ENCODE measurements at regions not wholly inside any gene's neighbourhood (a gene's known extent, or its start where the extent isn't known, plus 50 kb on each side); places are given as distances from the start of the nearest gene placed in this dataset.

DNA sequence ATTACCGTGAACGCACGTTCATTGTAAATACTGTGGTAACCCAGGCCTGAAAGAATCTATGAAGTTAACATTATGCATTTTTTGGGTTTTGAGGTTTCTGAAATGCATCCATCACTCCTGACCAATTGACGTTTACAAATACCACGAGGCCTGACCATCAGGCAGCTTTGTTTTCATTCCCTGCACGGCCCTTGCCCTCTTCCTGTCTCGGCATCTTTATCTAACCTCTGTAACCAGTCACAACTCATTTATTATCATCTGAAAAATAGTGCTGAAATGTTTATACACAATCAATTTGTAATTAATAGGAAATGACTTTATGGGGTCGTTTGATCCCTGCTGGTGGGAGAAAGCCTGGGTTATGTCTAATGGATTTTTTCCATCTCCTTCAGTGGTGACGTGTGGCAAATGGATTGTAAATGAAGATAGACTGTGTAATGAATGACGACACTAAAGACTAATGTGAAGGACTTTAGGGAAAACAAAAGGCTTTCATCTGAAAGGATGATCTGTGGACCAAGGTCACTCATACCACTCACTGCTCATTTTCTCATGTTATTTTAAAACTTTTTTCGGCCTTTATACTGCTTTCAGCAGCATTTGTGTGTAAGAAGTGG lies 102.7 kb upstream of the SORBS2 start:
- peaks cover 15% of the 10 kb centered on the region; the same call in 1 of the 2 replicates for H3K4me1 ChIP-seq (ENCODE audit: insufficient read depth, low read length)

DNA sequence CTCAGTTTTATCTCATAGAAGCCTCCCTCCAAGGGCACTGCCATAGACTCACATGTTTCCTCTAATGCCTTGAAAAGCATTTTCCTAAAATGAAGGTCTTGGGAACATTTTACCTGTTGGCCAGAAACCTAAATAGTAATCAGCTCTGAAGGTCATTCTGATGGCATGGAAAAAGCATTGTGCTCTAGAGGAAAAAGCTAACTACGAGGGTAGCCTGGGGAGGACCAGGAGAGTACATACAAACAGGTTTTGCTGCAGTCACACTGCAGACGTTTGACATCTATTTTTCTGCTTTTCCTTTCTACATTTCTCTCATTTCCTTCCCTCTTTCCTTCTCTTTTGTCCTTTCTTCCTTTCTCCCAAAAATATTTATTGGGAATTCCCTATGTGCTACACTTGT lies 103.3 kb upstream of the SORBS2 start:
- no peak overlapping the region for H3K4me3 ChIP-seq (ENCODE audit: low read length)

More for the DNA sequence above, 102.7 kb upstream of the SORBS2 start:
- H3K4me3 ChIP-seq (ENCODE audit: low read length): no peak overlapping the region
- H3K9me3 ChIP-seq (ENCODE audit: insufficient read depth, low read depth, low read length): no peaks in the 10 kb centered on the region
- no peaks in the 10 kb centered on the region for H3K27me3 ChIP-seq (ENCODE audit: insufficient read depth, low read length)
- H3K9ac ChIP-seq (ENCODE audit: low read depth, low read length): no peak overlapping the region
- no peaks in the 10 kb centered on the region for H3K36me3 ChIP-seq (ENCODE audit: insufficient read depth, low read depth, low read length)
- H3K27ac ChIP-seq (ENCODE audit: low read length): no peak overlapping the region

DNA sequence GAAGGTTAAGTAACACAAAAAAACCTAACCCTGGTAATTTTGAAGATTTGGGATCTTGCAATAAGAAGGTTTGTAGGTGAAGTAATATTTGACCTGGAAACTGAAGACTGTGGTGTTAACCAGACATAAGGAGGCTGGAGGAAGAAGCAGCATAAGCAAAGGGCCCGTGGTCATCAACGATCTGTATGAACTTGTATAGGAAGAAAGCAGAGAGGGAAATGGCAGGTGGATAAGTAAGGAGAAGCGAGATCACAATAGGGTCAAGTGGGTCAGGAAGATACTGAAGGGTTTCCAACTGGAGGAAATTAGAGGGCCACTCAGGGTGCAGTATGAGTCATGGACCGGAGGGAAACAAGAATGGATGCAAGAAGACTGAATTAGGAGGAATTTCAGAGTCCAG lies 103.8 kb upstream of the SORBS2 start:
- Histone ChIP-seq H3K36me3 (ENCODE audit: insufficient read depth, low read depth, low read length) (no peaks in the 10 kb centered on the region), H3K27me3 (ENCODE audit: insufficient read depth, low read length) (no peaks in the 10 kb centered on the region), H3K4me1 (ENCODE audit: insufficient read depth, low read length) (peaks cover 15% of the 10 kb centered on the region; the same call in 1 of the 2 replicates), H3K27ac (ENCODE audit: low read length) (no peak overlapping the region), H3K4me3 (ENCODE audit: low read length) (no peak overlapping the region), H3K9ac (ENCODE audit: low read depth, low read length) (no peak overlapping the region), H3K9me3 (ENCODE audit: insufficient read depth, low read depth, low read length) (no peaks in the 10 kb centered on the region)

More for the DNA sequence above, 103.3 kb upstream of the SORBS2 start:
- H3K4me1 ChIP-seq (ENCODE audit: insufficient read depth, low read length): peaks cover 15% of the 10 kb centered on the region; the same call in 1 of the 2 replicates
- H3K27me3 ChIP-seq (ENCODE audit: insufficient read depth, low read length): no peaks in the 10 kb centered on the region
- no peak overlapping the region for H3K9ac ChIP-seq (ENCODE audit: low read depth, low read length)
- no peaks in the 10 kb centered on the region for H3K9me3 ChIP-seq (ENCODE audit: insufficient read depth, low read depth, low read length)
- no peak overlapping the region for H3K27ac ChIP-seq (ENCODE audit: low read length)
- H3K36me3 ChIP-seq (ENCODE audit: insufficient read depth, low read depth, low read length): no peaks in the 10 kb centered on the region

DNA sequence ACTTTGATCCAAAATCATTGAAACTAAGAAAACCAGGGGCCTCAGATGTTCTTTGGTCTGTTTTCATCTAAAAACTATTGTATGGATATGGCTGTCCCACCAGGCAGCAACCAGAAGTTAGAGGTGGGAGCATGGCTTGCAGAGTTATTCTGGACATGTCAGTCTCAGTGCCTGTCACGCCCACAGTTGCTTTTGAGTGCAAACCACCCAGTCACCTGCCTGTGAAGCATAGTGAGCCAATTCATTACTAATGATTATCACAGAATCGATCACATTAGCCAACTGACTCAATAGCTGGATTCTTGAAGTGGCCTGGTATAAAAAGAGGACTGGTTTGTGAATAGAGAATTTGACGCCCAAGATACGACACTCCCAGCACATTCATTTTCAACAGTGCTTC lies 104.2 kb upstream of the SORBS2 start:
- H3K36me3 ChIP-seq (ENCODE audit: insufficient read depth, low read depth, low read length): no peaks in the 10 kb centered on the region
- peaks cover 15% of the 10 kb centered on the region; the same call in 1 of the 2 replicates for H3K4me1 ChIP-seq (ENCODE audit: insufficient read depth, low read length)
- H3K27ac ChIP-seq (ENCODE audit: low read length): no peak overlapping the region
- no peaks in the 10 kb centered on the region for H3K27me3 ChIP-seq (ENCODE audit: insufficient read depth, low read length)
- no peak overlapping the region for H3K9ac ChIP-seq (ENCODE audit: low read depth, low read length)
- H3K9me3 ChIP-seq (ENCODE audit: insufficient read depth, low read depth, low read length): no peaks in the 10 kb centered on the region
- H3K4me3 ChIP-seq (ENCODE audit: low read length): no peak overlapping the region

DNA sequence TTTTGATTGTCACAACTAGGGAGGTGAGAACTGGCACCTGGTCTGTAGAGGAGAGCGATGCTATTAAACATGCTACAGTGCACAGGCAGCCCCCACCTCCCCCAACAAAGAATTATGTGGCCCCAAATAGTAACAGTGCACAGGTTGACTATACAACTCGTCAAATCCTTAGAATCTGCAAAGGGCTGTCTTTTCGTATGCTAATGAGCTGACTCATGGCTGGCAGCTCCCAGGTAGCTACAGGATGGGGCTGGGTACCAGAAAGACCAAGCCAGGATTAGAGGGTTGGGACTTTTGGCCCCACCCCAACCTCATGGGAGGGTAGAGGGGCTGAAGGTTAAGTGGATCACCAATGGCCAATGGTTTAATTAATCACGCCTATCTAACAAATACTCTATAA lies 104.7 kb upstream of the SORBS2 start:
- Histone ChIP-seq H3K27ac (ENCODE audit: low read length) (no peak overlapping the region), H3K4me1 (ENCODE audit: insufficient read depth, low read length) (peaks cover 15% of the 10 kb centered on the region; the same call in 1 of the 2 replicates), H3K9me3 (ENCODE audit: insufficient read depth, low read depth, low read length) (no peaks in the 10 kb centered on the region), H3K27me3 (ENCODE audit: insufficient read depth, low read length) (no peaks in the 10 kb centered on the region), H3K9ac (ENCODE audit: low read depth, low read length) (no peak overlapping the region), H3K36me3 (ENCODE audit: insufficient read depth, low read depth, low read length) (no peaks in the 10 kb centered on the region), H3K4me3 (ENCODE audit: low read length) (no peak overlapping the region)

DNA sequence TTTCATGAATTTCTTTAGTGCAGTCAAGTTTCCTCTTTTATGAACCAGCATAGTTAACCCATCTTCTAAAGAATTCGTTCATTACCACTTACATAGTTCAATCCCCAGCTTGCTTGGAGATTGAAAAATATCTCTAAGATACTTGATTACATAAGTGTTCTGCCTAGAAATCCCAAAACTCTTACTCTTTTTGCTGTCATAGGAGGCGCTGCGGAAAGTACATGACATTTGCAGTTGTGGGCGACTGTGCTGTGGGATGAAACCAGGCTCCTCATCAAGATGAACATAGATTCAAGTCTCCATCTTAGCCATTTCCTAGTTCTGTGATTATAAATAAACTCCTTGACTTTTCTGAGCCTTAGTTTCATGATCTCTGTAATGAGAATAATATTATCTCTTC lies 107.1 kb upstream of the SORBS2 start:
- H3K36me3 ChIP-seq (ENCODE audit: insufficient read depth, low read depth, low read length): no peaks in the 10 kb centered on the region; the same call in 1 of the 2 replicates
- no peak overlapping the region for H3K9ac ChIP-seq (ENCODE audit: low read depth, low read length)
- peaks cover 15% of the 10 kb centered on the region; the same call in 1 of the 2 replicates for H3K4me1 ChIP-seq (ENCODE audit: insufficient read depth, low read length)
- no peak overlapping the region for H3K4me3 ChIP-seq (ENCODE audit: low read length)
- no peaks in the 10 kb centered on the region for H3K27me3 ChIP-seq (ENCODE audit: insufficient read depth, low read length)
- H3K27ac ChIP-seq (ENCODE audit: low read length): no peak overlapping the region
- no peaks in the 10 kb centered on the region for H3K9me3 ChIP-seq (ENCODE audit: insufficient read depth, low read depth, low read length)

DNA sequence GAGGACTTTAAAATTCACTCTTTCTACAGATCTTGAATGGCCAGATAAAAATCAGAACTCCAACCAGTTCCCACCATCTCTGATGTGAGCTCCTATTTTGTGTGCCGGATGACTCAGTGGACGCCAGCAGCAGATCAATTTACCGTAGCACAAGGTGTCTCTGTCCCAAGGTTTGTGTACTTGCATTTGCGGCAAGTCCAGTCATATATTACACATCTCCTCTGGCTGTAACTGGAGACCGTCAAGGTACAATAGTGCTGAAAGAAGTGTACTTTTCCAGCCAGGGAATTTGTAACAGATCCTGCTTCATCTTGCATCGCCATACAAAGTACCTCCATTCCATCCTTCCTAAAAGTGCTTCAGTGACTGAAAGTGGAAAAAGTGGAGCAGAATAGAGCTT lies 108.2 kb upstream of the SORBS2 start:
- no peaks in the 10 kb centered on the region for H3K27me3 ChIP-seq (ENCODE audit: insufficient read depth, low read length)
- peaks cover 15% of the 10 kb centered on the region; the same call in 1 of the 2 replicates for H3K4me1 ChIP-seq (ENCODE audit: insufficient read depth, low read length)
- no peak overlapping the region for H3K27ac ChIP-seq (ENCODE audit: low read length)
- H3K9me3 ChIP-seq (ENCODE audit: insufficient read depth, low read depth, low read length): no peaks in the 10 kb centered on the region
- no peak overlapping the region for H3K9ac ChIP-seq (ENCODE audit: low read depth, low read length)
- no peak overlapping the region for H3K4me3 ChIP-seq (ENCODE audit: low read length)
- no peaks in the 10 kb centered on the region; the same call in 1 of the 2 replicates for H3K36me3 ChIP-seq (ENCODE audit: insufficient read depth, low read depth, low read length)

DNA sequence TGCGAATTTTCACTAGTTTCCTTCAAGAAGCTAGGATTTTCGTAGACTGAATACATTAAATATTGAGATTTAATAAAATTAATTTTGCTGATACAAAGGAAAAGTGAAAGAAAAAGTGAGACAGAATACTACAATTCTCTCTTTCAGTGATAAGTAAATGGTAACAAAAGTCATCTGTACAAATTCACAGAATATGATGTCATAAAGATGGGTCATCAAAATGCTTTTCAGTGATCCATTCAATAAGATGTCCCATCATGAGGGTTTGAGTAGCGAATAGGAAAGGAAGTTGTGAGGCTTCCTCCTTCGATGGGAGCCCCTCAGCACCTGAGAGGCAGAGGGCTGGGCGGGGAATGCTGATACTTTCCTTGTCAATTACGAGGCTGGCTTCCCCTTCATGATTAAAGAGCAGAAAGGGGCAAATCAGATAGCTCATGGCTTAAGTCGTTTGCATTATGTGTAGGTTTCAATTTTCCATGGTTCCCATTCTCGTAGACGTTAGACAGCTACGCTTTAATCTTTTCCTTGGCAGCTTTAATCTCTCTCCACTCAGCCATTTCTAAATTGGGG lies 108.8 kb upstream of the SORBS2 start:
- Histone ChIP-seq H3K27ac (ENCODE audit: low read length) (no peak overlapping the region), H3K27me3 (ENCODE audit: insufficient read depth, low read length) (no peaks in the 10 kb centered on the region)

DNA sequence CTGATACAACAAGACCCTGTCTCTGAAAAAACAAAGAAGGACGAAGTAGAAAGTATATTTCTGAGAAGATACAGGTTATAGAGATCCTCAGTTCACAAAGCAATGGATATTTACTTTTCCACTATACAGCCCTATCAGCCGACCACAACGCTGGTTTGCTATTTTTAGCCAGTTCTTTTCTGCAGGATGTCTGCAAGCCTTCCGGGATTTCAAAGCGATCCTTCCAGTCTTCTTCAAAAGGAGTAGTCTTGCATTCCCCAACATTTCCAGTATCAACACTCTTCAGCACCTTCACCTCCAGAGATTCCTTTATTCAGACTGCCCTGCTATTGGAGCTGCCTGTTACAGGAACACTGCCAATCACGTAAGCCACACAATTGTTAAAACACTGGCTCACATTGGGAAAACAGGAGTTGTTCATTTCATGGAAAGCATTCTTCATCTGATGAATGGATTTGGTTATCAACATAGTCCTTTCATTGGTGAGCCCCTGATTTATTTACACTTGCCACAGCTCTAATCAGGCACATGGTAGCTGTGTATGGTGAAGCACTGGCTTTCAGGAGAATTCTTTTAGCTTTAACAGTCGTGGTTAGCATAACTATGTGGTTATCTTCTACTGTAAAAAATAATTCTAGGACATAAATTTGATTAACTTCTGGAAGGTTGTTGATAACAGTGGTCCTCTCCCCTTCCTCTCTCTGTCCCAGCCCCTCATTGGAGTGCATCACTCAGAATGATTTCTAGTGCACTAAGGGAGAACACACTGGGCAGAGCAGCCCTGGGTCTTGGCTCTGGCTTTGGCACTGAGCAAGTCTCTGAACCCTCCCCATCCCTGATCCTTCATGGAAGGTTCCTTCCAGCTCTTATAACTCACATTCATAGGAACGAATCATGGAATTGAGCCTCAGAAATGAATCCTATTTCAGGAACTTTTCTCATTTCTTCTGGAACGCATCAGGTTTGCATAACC lies 109.9 kb upstream of the SORBS2 start:
- Histone ChIP-seq H3K9me3 (ENCODE audit: insufficient read depth, low read depth, low read length) (no peaks in the 10 kb centered on the region), H3K27ac (ENCODE audit: low read length) (no peak overlapping the region), H3K27me3 (ENCODE audit: insufficient read depth, low read length) (no peaks in the 10 kb centered on the region), H3K4me3 (ENCODE audit: low read length) (no peak overlapping the region), H3K36me3 (ENCODE audit: insufficient read depth, low read depth, low read length) (no peaks in the 10 kb centered on the region; the same call in 1 of the 2 replicates), H3K4me1 (ENCODE audit: insufficient read depth, low read length) (peaks cover 4% of the 10 kb centered on the region; the same call in 1 of the 2 replicates), H3K9ac (ENCODE audit: low read depth, low read length) (no peak overlapping the region)

More for the DNA sequence above, 108.8 kb upstream of the SORBS2 start:
- H3K4me1 ChIP-seq (ENCODE audit: insufficient read depth, low read length): peaks cover 12% of the 10 kb centered on the region; the same call in 1 of the 2 replicates
- no peak overlapping the region for H3K9ac ChIP-seq (ENCODE audit: low read depth, low read length)
- no peaks in the 10 kb centered on the region; the same call in 1 of the 2 replicates for H3K36me3 ChIP-seq (ENCODE audit: insufficient read depth, low read depth, low read length)
- no peak overlapping the region for H3K4me3 ChIP-seq (ENCODE audit: low read length)
- H3K9me3 ChIP-seq (ENCODE audit: insufficient read depth, low read depth, low read length): no peaks in the 10 kb centered on the region

DNA sequence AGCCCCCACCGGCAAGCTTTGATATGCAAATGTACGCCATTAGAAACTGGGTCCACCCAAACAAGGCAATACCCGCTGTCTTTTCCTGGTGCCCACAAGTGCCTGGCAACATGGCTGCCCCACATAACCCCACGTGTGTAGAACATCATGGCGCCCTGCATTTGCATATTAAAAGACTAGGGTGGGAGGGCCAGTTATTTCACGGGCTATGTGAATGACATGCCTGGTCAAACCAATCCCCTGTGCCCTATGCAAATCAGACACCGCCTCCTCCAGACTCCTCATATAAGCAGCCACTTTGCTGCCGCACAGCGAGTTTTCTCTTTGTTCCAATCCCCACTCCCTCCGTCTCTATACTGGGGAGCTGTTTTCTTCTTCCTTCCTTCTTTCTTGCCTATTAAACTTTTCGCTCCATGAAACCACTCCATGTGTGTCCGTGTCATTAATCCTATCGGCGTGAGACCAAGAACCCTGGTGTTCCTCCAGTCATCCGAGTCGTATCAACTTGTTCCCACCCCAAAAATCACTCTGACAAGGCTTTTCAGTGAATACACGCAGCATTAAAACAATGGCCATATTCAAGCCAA lies 112.6 kb upstream of the SORBS2 start:
- no peak overlapping the region for H3K9ac ChIP-seq (ENCODE audit: low read depth, low read length)
- no peak overlapping the region for H3K27ac ChIP-seq (ENCODE audit: low read length)
- peaks cover 3% of the 10 kb centered on the region; the same call in 1 of the 2 replicates for H3K4me1 ChIP-seq (ENCODE audit: insufficient read depth, low read length)
- H3K4me3 ChIP-seq (ENCODE audit: low read length): no peak overlapping the region
- no peaks in the 10 kb centered on the region for H3K9me3 ChIP-seq (ENCODE audit: insufficient read depth, low read depth, low read length)
- no peaks in the 10 kb centered on the region for H3K27me3 ChIP-seq (ENCODE audit: insufficient read depth, low read length)
- H3K36me3 ChIP-seq (ENCODE audit: insufficient read depth, low read depth, low read length): no peaks in the 10 kb centered on the region; the same call in 1 of the 2 replicates

DNA sequence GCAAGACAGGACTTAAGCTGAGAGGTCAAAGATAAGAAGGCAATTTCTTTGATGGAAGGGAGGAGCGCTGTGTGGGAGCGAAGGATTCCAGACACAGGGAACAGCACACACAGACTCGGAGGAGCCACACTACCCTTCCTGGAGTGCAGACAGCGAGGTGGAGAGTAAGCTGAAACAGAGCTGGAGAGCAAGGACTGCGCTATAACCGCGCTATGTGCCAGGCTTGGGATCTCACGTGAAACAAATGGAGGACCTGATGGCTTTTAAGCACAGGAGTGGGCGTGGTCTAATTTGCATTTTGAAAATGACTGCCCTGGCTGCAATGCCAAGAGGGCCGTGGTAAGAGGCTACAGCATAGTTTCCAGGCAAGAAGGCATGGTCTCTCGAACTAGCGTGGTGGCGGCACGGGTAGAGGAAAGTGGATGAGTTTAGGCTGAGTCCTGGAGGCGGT lies 113.9 kb upstream of the SORBS2 start:
- no peaks in the 10 kb centered on the region; the same call in 1 of the 2 replicates for H3K36me3 ChIP-seq (ENCODE audit: insufficient read depth, low read depth, low read length)
- no peaks in the 10 kb centered on the region for H3K27me3 ChIP-seq (ENCODE audit: insufficient read depth, low read length)
- H3K27ac ChIP-seq (ENCODE audit: low read length): no peak overlapping the region
- H3K9me3 ChIP-seq (ENCODE audit: insufficient read depth, low read depth, low read length): no peaks in the 10 kb centered on the region
- no peak overlapping the region for H3K9ac ChIP-seq (ENCODE audit: low read depth, low read length)
- no peak overlapping the region for H3K4me3 ChIP-seq (ENCODE audit: low read length)
- H3K4me1 ChIP-seq (ENCODE audit: insufficient read depth, low read length): peaks cover 3% of the 10 kb centered on the region; the same call in 1 of the 2 replicates

Data from iPS-20b (cell line).